ENCODE measurements at regions not wholly inside any gene's neighbourhood (a gene's known extent, or its start where the extent isn't known, plus 50 kb on each side); places are given as distances from the start of the nearest gene placed in this dataset.

GRCh38 chr11:105224482-105225253, 85.1 kb upstream of the CARD18 start:
- FAIRE-seq, result no peak
- no peak for TF ChIP-seq POLR2A (IDR thresholded peaks at IDR 0.05; ENCODE audit: low read depth, low read length)

DNA sequence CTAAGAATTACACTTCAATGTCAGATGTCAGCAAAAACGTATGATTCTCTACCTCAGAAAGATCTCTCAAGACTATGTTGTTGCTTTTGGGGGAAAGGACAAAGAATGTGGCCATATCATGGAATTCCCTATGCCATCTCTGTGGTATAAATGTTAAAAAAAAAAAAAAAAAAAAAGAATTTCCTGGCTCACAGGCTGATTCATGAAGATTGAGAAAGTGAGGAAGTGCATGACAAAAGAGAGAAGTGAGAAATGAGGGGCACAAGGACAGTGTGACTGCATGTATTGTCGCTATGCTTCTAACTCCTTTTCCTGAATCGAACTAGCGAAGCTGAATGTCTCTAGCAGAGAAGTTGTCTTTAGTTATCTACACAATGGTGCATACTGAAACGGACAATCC, 80.6 kb upstream of the CARD18 start:
- no peak for DNase-seq (ENCODE audit: insufficient read length, low spot score)

More at GRCh38 chr11:105224482-105225253, 85.1 kb upstream of the CARD18 start:
- DNase-seq (ENCODE audit: insufficient read length, low spot score), result no peak

DNA sequence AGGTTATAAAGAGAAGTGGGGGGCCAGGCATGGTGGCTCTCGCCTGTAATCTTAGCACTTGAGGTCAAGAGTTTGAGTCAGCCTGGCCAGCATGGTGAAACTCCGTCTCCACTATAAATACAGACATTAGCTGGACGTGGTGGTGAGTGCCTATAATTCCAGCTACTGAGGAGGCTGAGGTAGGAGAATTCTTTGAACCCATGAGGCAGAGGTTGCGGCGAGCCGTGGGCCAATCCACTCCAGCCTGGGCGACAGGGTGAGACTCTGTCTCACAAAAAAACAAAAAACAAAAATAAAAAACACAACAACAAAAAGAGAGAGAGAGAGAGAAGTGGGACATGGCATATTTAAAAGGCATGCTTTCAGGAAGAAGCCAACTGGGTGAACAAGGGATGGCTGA, 80.1 kb upstream of the CARD18 start:
- FAIRE-seq (no peak), DNase-seq (ENCODE audit: insufficient read length, low spot score) (no peak)
- no peak for TF ChIP-seq POLR2A (IDR thresholded peaks at IDR 0.05; ENCODE audit: low read depth, low read length)

More for the DNA sequence above, 80.6 kb upstream of the CARD18 start:
- TF ChIP-seq POLR2A (IDR thresholded peaks at IDR 0.05; ENCODE audit: low read depth, low read length), result no peak
- no peak for FAIRE-seq

GRCh38 chr11:105219269-105219668, 79.7 kb upstream of the CARD18 start:
- TF ChIP-seq POLR2A (IDR thresholded peaks at IDR 0.05; ENCODE audit: low read depth, low read length), result no peak
- FAIRE-seq (no peak), DNase-seq (ENCODE audit: insufficient read length, low spot score) (no peak)

DNA sequence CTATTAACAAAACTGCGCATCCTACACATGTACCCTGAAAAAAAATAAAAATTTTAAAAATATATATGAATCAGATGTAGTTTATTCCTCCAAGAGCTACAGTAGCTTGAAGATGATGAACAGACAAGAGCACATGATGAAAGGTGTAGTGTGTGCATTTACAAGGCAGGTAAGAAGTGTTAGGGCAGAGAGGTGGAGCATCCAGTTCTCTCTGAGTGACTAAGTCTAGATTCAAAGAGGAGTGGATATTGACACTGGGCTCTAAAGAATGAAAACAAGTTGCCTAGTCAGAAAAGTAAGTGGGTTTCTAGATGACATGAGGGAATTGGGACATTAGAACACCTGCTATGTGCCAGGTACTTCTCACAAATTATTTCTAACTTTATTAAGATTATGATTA, 76.0 kb upstream of the CARD18 start:
- FAIRE-seq, result no peak
- TF ChIP-seq POLR2A (IDR thresholded peaks at IDR 0.05; ENCODE audit: low read depth, low read length), result no peak
- DNase-seq (ENCODE audit: insufficient read length, low spot score), result no peak

DNA sequence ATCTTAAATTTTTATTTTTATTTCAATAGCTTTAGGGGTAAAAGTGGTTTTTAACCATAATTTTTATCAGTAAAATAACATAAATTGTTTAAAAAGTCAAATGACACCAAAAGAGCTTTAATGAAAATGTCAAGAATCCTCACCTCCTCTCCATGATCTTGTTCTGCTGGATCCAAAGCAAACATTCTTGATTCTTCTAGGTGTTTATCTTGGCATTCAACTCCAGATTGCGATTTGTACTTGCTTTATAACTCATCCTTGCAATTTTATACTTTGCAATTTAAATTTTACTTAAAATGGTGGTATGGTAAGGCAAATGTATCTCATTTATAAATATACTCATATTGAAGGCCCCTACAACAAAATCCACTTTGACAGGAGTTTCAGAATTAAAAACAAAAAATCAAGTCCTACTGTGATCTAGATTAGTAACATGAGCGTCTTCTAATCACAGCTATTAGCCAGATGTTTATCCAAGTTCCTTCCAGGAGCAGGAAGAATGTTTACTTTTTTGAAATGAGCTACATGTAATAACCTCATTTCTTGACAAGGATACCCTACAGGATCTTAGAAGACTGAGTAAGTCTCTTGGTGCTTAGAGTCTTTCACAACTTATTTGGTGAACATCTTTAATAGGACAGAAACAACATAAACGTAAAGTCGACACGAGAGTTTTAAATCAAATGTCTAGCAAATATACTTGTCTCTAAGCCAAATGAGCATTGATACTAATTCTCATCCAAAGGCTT, 72.4 kb upstream of the CARD18 start:
- TF ChIP-seq POLR2A (IDR thresholded peaks at IDR 0.05; ENCODE audit: low read depth, low read length), result no peak
- DNase-seq (ENCODE audit: insufficient read length, low spot score) (no peak), FAIRE-seq (no peak)

DNA sequence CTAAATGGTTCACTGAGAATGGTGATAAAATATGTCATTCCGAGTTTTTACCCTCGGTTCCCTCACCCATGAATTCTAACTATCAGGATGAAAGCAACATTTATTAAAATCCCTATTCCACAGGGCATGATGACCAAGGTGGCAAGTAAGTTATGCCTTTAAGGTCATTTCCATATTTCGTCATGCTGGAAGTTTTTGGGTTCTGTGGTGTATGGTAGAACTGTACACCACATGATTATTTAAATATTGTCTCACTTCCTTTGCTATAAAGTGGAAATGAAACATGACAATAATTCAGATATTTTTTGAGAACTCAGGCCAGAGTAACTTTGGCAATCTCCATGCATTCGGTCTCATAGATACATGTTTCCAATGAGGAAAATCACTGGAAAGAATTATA, 68.5 kb upstream of the CARD18 start:
- DNase-seq (ENCODE audit: insufficient read length, low spot score), result no peak
- FAIRE-seq, result no peak
- no peak for TF ChIP-seq POLR2A (IDR thresholded peaks at IDR 0.05; ENCODE audit: low read depth, low read length)

- no peak for TF ChIP-seq POLR2A (IDR thresholded peaks at IDR 0.05; ENCODE audit: low read depth, low read length)
- FAIRE-seq (no peak), DNase-seq (ENCODE audit: insufficient read length, low spot score) (no peak)
These were observed 67.1 kb upstream of the CARD18 start for GRCh38 chr11:105206633-105207032.

- no peak for TF ChIP-seq POLR2A (IDR thresholded peaks at IDR 0.05; ENCODE audit: low read depth, low read length)
- DNase-seq (ENCODE audit: insufficient read length, low spot score) (no peak), FAIRE-seq (no peak)
These were observed 65.1 kb upstream of the CARD18 start for GRCh38 chr11:105204636-105205035.

GRCh38 chr11:105203569-105204240, 64.1 kb upstream of the CARD18 start:
- DNase-seq (ENCODE audit: insufficient read length, low spot score) (no peak), FAIRE-seq (no peak)
- no peak for TF ChIP-seq POLR2A (IDR thresholded peaks at IDR 0.05; ENCODE audit: low read depth, low read length)

GRCh38 chr11:105202844-105203548, 63.4 kb upstream of the CARD18 start:
- TF ChIP-seq POLR2A (IDR thresholded peaks at IDR 0.05; ENCODE audit: low read depth, low read length), result no peak
- DNase-seq (ENCODE audit: insufficient read length, low spot score) (no peak), FAIRE-seq (no peak)

DNA sequence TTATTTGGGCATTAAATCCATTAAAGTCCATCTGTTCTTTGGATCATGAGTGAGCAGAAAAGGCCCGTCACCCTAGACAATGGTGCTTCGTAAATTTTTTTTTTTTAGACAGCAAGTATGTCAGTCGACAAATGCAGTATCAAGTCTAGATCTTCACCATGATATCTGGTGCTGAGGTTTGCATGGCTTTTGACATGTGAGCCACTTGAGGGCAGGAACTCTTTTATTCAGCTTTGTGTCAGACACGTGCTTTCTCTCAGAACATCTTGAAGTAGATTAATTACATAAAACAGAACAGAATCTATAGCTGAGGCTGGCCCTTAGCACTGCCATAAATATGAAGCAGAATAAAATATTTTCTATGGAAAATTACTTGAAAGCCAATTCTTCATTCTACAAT, 62.9 kb upstream of the CARD18 start:
- no peak for FAIRE-seq
- no peak for DNase-seq (ENCODE audit: insufficient read length, low spot score)
- no peak for TF ChIP-seq POLR2A (IDR thresholded peaks at IDR 0.05; ENCODE audit: low read depth, low read length)

DNA sequence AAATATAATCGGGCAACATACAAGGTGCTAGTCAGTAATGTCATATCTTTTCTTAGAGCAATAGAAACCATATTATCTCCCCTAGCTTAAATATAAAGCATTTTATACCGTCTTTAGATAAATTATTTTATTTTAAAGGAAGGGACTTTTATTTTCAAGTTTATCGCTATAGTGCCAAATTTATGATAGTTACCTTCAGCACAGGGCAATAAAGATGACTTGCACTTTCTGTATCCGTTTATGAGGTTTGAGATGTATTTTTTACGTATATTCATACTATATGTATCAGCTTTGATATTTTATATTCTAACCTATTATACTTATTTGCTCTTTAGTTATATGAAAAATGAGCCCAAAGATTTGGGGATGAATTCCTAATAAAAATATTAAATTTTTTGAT, 61.6 kb upstream of the CARD18 start:
- TF ChIP-seq POLR2A (IDR thresholded peaks at IDR 0.05; ENCODE audit: low read depth, low read length), result no peak
- FAIRE-seq (no peak), DNase-seq (ENCODE audit: insufficient read length, low spot score) (no peak)

Data from H54 (cell line).